Esophagus squamous epithelium (tissue), 5 donors: ENCODE measurements at regions not wholly inside any gene's neighbourhood (a gene's known extent, or its start where the extent isn't known, plus 50 kb on each side); places are given as distances from the start of the nearest gene placed in this dataset.

Source experiments
- DNase-seq: peaks from one replicate; lab custom pipeline; 2025; lab: John Stamatoyannopoulos, UW
- H3K27ac ChIP-seq, 4 donors: fragments of 200-600 bp; sonication (generic); one replicate each; pipeline ENCODE4 v1.5.1; 2016 to 2019; ENCODE audit warnings: mild to moderate bottlenecking in 1 of 4
- H3K27me3 ChIP-seq, 4 donors: fragments of 200-600 bp; sonication (generic); 1 replicate in 3 of 4; 2 replicates in 1 of 4; pipeline versions ENCODE4 v1.5.1 to v1.6.0; 2017 to 2021; ENCODE audit warnings: antibody characterized with exemption in 1 of 4
- H3K36me3 ChIP-seq, 3 donors: fragments of 200-600 bp; sonication (generic); one replicate each; pipeline ENCODE4 v1.5.1; 2016 to 2019
- H3K4me1 ChIP-seq, 3 donors: fragments of 200-600 bp; sonication (generic); one replicate each; pipeline ENCODE4 v1.5.1; 2017 to 2019
- H3K4me3 ChIP-seq, 4 donors: fragments of 200-600 bp; sonication (generic); 1 replicate in 3 of 4; 2 replicates in 1 of 4; pipeline ENCODE4 v1.5.1; 2016 to 2019; ENCODE audit warnings: mild to moderate bottlenecking in 2 of 4, moderate library complexity in 1 of 4
- H3K9me3 ChIP-seq, 3 donors: fragments of 200-600 bp; sonication (generic); one replicate each; pipeline ENCODE4 v1.5.1; 2016 to 2019
- CTCF ChIP-seq, 6 experiments: fragments of 450-650 bp in 4 of 6; fragments of 200-600 bp in 2 of 6; sonication (generic) in 2 of 6; IDR thresholded peaks; one replicate each; pipeline ENCODE4 v1.5.1; 2016 to 2019; ENCODE audit warnings: antibody characterized with exemption in 6 of 6, mild to moderate bottlenecking in 4 of 6, moderate library complexity in 4 of 6
- POLR2A ChIP-seq, 4 donors: fragments of 450-650 bp; IDR thresholded peaks; one replicate each; pipeline ENCODE4 v1.6.1; 2017; ENCODE audit warnings: antibody characterized with exemption in 4 of 4, mild to moderate bottlenecking in 4 of 4, moderate library complexity in 3 of 4
- WGBS, 2 donors: methylation state at CpG; one replicate each; pipeline ENCODE4 v1.1.5; 2018; 5-methylcytosine and 5-hydroxymethylcytosine counted together
- intact Hi-C: fragments of 100-400 bp; cut with DNase I; formaldehyde crosslinking; loops from one replicate; pipeline ENCODE4 v1.15.0; 2022
- donor health status: DM: yes; HTN: yes; CAD: no.

- peaks cover 0 to 28% (median 17%) of the 10 kb centered on the region in 3 donors for H3K9me3 ChIP-seq
- intact Hi-C loops: no loop called here
- no peak for TF ChIP-seq CTCF (IDR thresholded peaks at IDR 0.05)
- TF ChIP-seq POLR2A (IDR thresholded peaks at IDR 0.05): no peak
Observed at GRCh38 chr13:46484561-46484960, 68.4 kb upstream of the LRCH1 start.

GRCh38 chr13:46481166-46481565 lies 71.8 kb upstream of the LRCH1 start:
- H3K4me3 ChIP-seq: no peak overlapping the region
- no peak for DNase-seq
- TF ChIP-seq CTCF (IDR thresholded peaks at IDR 0.05) (no peak), POLR2A (IDR thresholded peaks at IDR 0.05) (no peak)
- no peaks in the 10 kb centered on the region for H3K36me3 ChIP-seq
- intact Hi-C loops: no loop called here
- no peaks in the 10 kb centered on the region for H3K4me1 ChIP-seq
- 69 to 80% methylated on average over 4 of the region's 4 CpGs for WGBS, 2 donors
- H3K9me3 ChIP-seq: peaks cover 0 to 27% (median 17%) of the 10 kb centered on the region in 3 donors
- no peaks in the 10 kb centered on the region for H3K27me3 ChIP-seq
- no peak overlapping the region for H3K27ac ChIP-seq

More at GRCh38 chr13:46484561-46484960, 68.4 kb upstream of the LRCH1 start:
- 72 to 77% methylated on average over 3 of the region's 3 CpGs for WGBS, 2 donors
- H3K4me1 ChIP-seq: peaks cover 0 to 7% (median 3%) of the 10 kb centered on the region in 3 donors
- no peak for DNase-seq
- no peaks in the 10 kb centered on the region for H3K36me3 ChIP-seq
- H3K27ac ChIP-seq: no peak overlapping the region
- H3K27me3 ChIP-seq: no peaks in the 10 kb centered on the region
- H3K4me3 ChIP-seq: no peak overlapping the region

- no peaks in the 10 kb centered on the region for H3K27me3 ChIP-seq
- DNase-seq: no peak
- H3K4me3 ChIP-seq: no peak overlapping the region
- WGBS, 2 donors: 79 to 80% methylated on average over 5 of the region's 5 CpGs
- peaks cover 0 to 17% (median 16%) of the 10 kb centered on the region in 3 donors for H3K9me3 ChIP-seq
- no peaks in the 10 kb centered on the region for H3K4me1 ChIP-seq
- H3K27ac ChIP-seq: no peak overlapping the region
- no peak for TF ChIP-seq CTCF (IDR thresholded peaks at IDR 0.05)
- no peak for TF ChIP-seq POLR2A (IDR thresholded peaks at IDR 0.05)
- H3K36me3 ChIP-seq: no peaks in the 10 kb centered on the region
- intact Hi-C loops: no loop called here
Observed at GRCh38 chr13:46480131-46480530, 72.8 kb upstream of the LRCH1 start.

GRCh38 chr13:46479691-46480090 lies 73.3 kb upstream of the LRCH1 start:
- WGBS, 2 donors: 83 to 100% methylated on average over 1 of the region's 1 CpG
- intact Hi-C loops: no loop called here
- Histone ChIP-seq H3K36me3 (no peaks in the 10 kb centered on the region), H3K27me3 (no peaks in the 10 kb centered on the region), H3K4me1 (no peaks in the 10 kb centered on the region), H3K27ac (no peak overlapping the region), H3K9me3 (peaks cover 0 to 13% (median 12%) of the 10 kb centered on the region in 3 donors), H3K4me3 (no peak overlapping the region)
- TF ChIP-seq POLR2A (IDR thresholded peaks at IDR 0.05) (no peak), CTCF (IDR thresholded peaks at IDR 0.05) (no peak)
- no peak for DNase-seq

- DNase-seq: no peak
- H3K27ac ChIP-seq: no peak overlapping the region
- no peak for TF ChIP-seq CTCF (IDR thresholded peaks at IDR 0.05)
- TF ChIP-seq POLR2A (IDR thresholded peaks at IDR 0.05): no peak
Observed at GRCh38 chr13:46479283-46479682, 73.7 kb upstream of the LRCH1 start.

More at GRCh38 chr13:46479283-46479682, 73.7 kb upstream of the LRCH1 start:
- no peaks in the 10 kb centered on the region for H3K4me1 ChIP-seq
- H3K9me3 ChIP-seq: peaks cover 0 to 10% (median 8%) of the 10 kb centered on the region in 3 donors
- no peaks in the 10 kb centered on the region for H3K36me3 ChIP-seq
- no peak overlapping the region for H3K4me3 ChIP-seq
- WGBS, 2 donors: 82 to 88% methylated on average over 1 of the region's 1 CpG
- intact Hi-C loops: no loop called here
- no peaks in the 10 kb centered on the region for H3K27me3 ChIP-seq
